Activated T-helper 1 cell treated with anti-CD3 and anti-CD28 coated beads, Interleukin-12 subunit alpha, Interleukin-12 subunit beta, Interleukin-2, Interleukin-4 antibody, amounts not matched to agents 30 ng/mL and 10 ng/mL and 1 ng/mL, durations not matched to agents 14 hours and 24 hours and 36 hours (primary cell): ENCODE measurements at regions not wholly inside any gene's neighbourhood (a gene's known extent, or its start where the extent isn't known, plus 50 kb on each side); places are given as distances from the start of the nearest gene placed in this dataset.

Experiments
- DNase-seq: peaks from one replicate; pipeline ENCODE4 v3.0.0; 2021; ENCODE audit warnings: low spot score
- H3K27ac Mint-ChIP-seq: one replicate; pipeline ENCODE4 v1.8.0; 2021; ENCODE audit warnings: mild to moderate bottlenecking, mixed read lengths
- H3K27me3 Mint-ChIP-seq: one replicate; pipeline ENCODE4 v1.8.0; 2022; ENCODE audit warnings: mild to moderate bottlenecking, moderate library complexity, mixed read lengths; ENCODE audit not compliant: insufficient read depth
- H3K36me3 Mint-ChIP-seq: one replicate; pipeline ENCODE4 v1.8.0; 2021; ENCODE audit warnings: low read depth, mixed read lengths
- H3K4me1 Mint-ChIP-seq: one replicate; pipeline ENCODE4 v1.8.0; 2021; ENCODE audit warnings: low read depth, mixed read lengths
- H3K4me3 Mint-ChIP-seq: one replicate; pipeline ENCODE4 v1.8.0; 2021; ENCODE audit warnings: mild to moderate bottlenecking, moderate library complexity, mixed read lengths
- H3K9me3 Mint-ChIP-seq: one replicate; pipeline ENCODE4 v1.8.0; 2021; ENCODE audit warnings: mixed read lengths
- intact Hi-C: fragments of 100-400 bp; cut with micrococcal nuclease; formaldehyde crosslinking; loops from one replicate; pipeline ENCODE4 v1.15.1; 2024

DNA sequence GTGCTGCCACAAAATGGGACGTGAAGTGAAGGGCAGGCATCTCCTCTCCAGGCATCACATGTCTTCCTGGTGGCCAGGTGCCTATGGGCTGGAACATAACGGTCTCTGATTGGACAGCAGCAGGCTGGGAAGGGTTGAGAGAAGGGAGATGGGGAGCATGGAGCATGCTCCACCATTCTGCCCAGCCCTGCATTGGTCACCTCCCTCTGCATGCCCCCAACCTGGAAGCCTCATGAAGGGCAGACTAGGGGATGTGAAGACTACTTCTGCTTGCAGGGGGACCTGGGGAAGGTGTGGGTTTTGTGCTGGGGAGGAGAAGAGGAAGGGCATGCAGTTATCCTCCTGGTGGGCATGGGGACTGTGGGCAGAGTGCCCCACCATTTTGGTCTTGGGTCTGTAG lies 782.2 kb downstream of the TBC1D22A start:
- Mint-ChIP-seq H3K4me3 (no peak overlapping the region), H3K4me1 (no peaks in the 10 kb centered on the region), H3K36me3 (no peaks in the 10 kb centered on the region), H3K27ac (no peak overlapping the region), H3K9me3 (no peaks in the 10 kb centered on the region), H3K27me3 (peaks cover 3% of the 10 kb centered on the region)
- no peak for DNase-seq
- intact Hi-C loops = no loop called here

DNA sequence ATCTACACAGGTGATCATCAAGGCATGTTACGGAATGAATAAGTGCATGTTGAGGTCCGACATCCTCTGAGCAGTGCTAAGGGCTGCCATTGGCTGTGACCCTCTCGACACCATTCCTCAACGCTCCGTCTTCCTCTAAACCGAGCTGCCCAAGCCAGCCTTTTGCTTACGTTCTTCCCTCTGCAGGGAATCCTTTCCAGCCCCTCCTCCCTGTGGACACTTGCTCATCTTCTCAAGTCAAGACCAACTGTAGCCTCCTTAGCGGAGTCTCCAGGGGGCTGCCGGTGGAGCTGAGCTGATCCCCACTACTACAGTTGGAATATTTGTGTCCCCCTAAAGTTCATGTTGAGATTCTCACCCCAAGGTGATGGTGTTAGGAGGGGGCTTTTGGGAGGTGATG lies 781.0 kb downstream of the TBC1D22A start:
- H3K4me3 Mint-ChIP-seq = no peak overlapping the region
- H3K36me3 Mint-ChIP-seq = no peaks in the 10 kb centered on the region
- no peaks in the 10 kb centered on the region for H3K4me1 Mint-ChIP-seq
- no peaks in the 10 kb centered on the region for H3K9me3 Mint-ChIP-seq
- no peak for DNase-seq
- intact Hi-C loops = no loop called here
- H3K27me3 Mint-ChIP-seq = peaks cover 3% of the 10 kb centered on the region
- H3K27ac Mint-ChIP-seq = no peak overlapping the region

DNA sequence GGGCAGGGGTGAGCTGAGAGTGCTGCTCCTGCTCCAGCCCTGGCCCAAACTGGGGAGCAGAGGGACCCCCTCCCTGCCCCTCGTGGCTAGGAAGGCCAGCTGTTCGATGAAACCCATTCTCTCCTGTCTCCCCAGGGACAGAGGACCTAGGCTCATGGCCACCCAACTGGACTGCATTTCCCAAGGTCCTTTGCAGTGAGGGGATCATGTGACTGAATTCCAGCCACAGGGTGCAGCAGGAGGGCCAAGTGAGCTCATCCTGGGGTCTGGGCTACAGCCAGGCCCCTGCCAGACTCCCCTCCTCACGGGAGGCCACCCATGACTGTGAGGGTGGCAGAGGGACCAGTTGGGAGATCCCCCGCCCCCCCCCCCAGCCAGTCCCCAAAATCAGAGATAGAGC lies 777.6 kb downstream of the TBC1D22A start:
- no peak for DNase-seq
- H3K9me3 Mint-ChIP-seq = no peaks in the 10 kb centered on the region
- no peaks in the 10 kb centered on the region for H3K36me3 Mint-ChIP-seq
- no peak overlapping the region for H3K27ac Mint-ChIP-seq
- intact Hi-C loops = no loop called here
- no peak overlapping the region for H3K4me3 Mint-ChIP-seq
- peaks cover 3% of the 10 kb centered on the region for H3K27me3 Mint-ChIP-seq
- H3K4me1 Mint-ChIP-seq = no peaks in the 10 kb centered on the region

DNA sequence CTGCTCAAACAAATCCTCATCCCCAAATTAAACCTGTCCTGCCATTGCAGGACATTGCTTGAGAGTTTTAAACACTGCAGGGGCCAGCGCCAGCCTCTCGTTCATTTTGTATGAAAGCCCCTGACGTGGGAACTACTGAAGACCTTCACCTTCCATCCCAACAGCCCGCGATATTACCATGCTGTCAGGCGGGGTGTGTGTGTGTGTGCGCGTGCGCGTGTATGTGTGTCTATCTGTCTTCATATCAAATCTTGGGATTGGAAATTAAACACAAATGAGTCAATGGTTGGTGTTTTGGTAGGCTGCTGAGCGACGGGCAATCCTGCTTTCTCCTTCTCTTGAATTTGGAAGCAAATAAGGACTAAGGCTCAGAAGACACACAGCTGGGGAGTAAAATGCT lies 776.9 kb downstream of the TBC1D22A start:
- no peak for DNase-seq
- no peaks in the 10 kb centered on the region for H3K36me3 Mint-ChIP-seq
- H3K27ac Mint-ChIP-seq = no peak overlapping the region
- H3K27me3 Mint-ChIP-seq = peaks cover 2% of the 10 kb centered on the region
- no peak overlapping the region for H3K4me3 Mint-ChIP-seq
- no peaks in the 10 kb centered on the region for H3K9me3 Mint-ChIP-seq
- intact Hi-C loops = no loop called here
- H3K4me1 Mint-ChIP-seq = no peaks in the 10 kb centered on the region

DNA sequence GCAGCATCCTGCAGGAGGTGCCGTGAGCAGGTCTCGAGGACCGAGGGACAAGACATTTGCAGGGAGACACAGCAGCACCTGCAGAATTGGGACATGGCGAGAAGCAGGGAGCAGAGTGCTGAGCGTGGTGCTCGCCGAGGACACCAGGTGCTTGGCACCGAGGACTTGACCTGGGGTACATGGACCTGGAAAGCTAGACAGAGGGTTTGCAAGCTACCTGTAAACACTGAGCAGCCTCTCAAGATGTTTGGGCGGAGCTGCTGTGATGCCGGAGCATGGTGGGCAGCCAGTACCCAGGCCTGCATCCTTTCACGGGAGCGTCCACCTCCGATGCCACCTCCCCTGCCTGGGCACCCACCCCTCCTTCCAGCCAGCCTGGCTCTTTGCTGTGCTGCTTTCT lies 773.2 kb downstream of the TBC1D22A start:
- intact Hi-C loops = no loop called here
- DNase-seq = no peak
- H3K27me3 Mint-ChIP-seq = peaks cover 2% of the 10 kb centered on the region
- H3K36me3 Mint-ChIP-seq = no peaks in the 10 kb centered on the region
- H3K4me3 Mint-ChIP-seq = no peak overlapping the region
- H3K27ac Mint-ChIP-seq = no peak overlapping the region
- no peaks in the 10 kb centered on the region for H3K9me3 Mint-ChIP-seq
- H3K4me1 Mint-ChIP-seq = no peaks in the 10 kb centered on the region

DNA sequence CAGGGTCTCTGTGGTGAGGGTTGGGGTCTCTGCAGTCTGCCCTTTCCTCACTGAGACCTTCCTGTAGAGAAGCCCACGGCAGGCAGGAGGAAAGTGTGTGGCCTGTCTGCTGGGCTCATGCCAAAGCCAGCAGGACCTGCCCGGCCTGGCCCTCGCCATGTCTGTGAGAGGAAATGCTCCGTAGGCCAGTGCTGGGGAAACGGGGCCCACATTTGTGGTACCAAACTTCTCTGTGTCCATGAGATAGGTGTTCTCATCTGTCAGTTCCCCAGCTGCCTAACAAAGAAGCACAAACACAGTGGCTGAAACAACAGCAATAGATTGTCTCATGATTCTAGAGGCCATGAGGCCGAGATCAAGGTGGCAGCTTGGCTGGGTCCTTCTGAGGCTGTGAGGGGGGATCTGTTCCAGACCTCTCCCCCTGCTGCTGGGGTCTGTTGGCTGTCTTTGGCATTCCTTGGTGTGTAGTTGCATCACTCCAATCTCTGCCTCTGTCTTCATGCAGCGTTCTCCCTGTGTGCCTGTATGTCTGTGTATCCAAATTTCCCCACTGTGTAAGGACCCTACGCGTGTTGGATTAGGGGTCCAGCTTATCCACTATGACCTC lies 772.5 kb downstream of the TBC1D22A start:
- Mint-ChIP-seq H3K4me1 (no peaks in the 10 kb centered on the region), H3K4me3 (no peak overlapping the region), H3K36me3 (no peaks in the 10 kb centered on the region), H3K27me3 (peaks cover 2% of the 10 kb centered on the region), H3K27ac (no peak overlapping the region), H3K9me3 (no peaks in the 10 kb centered on the region)
- DNase-seq = no peak
- intact Hi-C loops = no loop called here

DNA sequence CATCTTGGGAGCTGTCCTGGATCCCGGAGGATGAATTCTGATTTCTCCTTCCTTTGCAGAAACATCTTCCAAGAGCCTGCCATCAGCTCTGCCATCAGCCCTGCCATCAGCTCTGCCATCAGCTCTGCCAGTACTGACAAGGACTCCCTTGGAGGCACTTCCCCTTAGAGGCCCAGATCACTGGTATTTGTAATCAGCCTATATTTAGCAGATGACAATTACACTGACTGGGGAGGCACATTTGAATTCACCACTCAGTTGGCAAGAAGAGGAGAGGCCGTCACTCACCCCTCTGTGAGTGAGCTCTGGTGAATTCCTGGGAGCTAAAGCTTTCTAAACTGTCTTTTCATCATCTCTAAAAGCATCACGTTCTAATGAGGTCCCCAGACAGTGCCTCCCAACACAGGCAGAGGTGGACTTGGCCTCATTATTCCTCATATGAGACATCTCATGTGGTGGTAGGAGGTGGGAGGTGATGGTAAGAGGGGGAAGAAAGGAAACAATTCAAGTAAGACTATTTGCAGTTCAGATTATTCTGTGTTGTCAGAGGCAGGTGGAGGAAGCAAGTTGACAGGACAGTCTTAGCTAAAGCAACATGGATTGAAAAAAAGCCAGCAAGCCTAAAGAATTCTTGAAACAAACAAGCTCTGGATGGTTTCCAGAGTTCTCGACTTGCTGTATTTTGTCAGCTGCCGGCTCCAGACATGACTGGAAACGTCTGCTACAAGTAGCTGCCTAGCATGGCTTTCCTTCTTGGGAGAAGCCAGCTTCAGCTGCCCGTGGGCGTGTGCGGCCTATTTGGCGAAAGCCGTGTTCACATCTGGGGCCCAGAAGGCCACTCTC lies 771.7 kb downstream of the TBC1D22A start:
- Mint-ChIP-seq H3K9me3 (no peaks in the 10 kb centered on the region), H3K36me3 (no peaks in the 10 kb centered on the region), H3K4me3 (no peak overlapping the region), H3K27ac (no peak overlapping the region), H3K27me3 (peaks cover 2% of the 10 kb centered on the region), H3K4me1 (no peaks in the 10 kb centered on the region)
- no peak for DNase-seq
- intact Hi-C loops = loop anchor here (2.0 kb wide), 1 partner anchor 49 kb away; no protein-coding TSS in a partner anchor

DNA sequence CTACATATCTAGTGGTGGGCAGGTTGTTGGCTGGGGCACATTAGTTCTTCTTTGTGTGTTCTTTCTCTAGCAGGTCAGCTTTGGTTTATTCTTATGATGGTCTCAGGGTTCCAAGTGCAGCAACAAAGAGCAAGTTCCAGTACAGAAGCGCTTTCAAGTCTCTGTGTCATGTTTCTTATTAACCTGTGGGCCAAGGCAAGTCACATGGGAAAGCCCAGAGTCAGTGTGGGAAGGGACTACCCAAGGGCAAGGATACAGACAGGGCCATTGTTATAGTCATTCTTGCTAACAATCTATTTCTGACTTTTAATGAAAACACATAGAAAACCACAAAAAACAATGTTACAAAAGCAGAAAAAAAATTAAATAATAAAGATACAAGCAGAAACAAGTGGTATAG lies 754.6 kb downstream of the TBC1D22A start:
- no peak for DNase-seq
- H3K4me3 Mint-ChIP-seq = no peak overlapping the region
- no peaks in the 10 kb centered on the region for H3K36me3 Mint-ChIP-seq
- H3K27me3 Mint-ChIP-seq = no peaks in the 10 kb centered on the region
- no peaks in the 10 kb centered on the region for H3K9me3 Mint-ChIP-seq
- H3K4me1 Mint-ChIP-seq = no peaks in the 10 kb centered on the region
- intact Hi-C loops = no loop called here
- no peak overlapping the region for H3K27ac Mint-ChIP-seq

DNA sequence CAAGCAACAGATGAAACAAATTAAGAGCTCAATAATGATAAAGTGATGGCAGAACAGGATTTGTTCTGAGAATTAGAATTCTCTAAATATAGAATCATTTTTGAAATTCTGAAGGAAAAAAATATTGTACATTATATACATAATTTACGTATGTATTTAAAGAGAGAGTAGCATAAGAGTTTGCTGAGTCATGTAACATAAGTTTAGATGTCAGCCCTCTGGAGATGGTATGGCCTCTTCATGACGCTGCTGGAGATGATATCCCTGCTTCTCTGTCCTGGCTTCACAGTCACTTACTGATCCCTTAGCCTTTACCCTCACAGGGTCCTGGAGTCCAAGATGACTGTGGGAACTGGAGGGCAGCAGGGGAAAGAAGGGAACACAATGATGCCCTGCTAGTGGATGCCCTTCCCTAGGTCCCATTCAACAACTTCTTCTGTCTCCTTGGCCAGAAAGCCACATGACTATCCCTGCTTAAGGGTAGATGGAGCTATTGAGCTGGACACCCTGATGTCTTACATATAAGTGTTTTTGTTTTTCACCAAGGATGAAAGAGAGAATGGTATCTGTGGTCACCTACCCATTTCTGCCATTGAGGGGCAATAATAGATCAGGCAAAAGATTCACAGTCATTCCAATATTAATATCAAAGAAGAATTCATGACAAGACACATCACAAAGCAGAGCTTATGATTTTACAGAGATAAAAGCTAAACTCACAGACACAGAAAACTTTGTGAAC lies 753.1 kb downstream of the TBC1D22A start:
- no peaks in the 10 kb centered on the region for H3K27me3 Mint-ChIP-seq
- H3K36me3 Mint-ChIP-seq = no peaks in the 10 kb centered on the region
- no peak overlapping the region for H3K27ac Mint-ChIP-seq
- H3K4me1 Mint-ChIP-seq = no peaks in the 10 kb centered on the region
- intact Hi-C loops = no loop called here
- H3K9me3 Mint-ChIP-seq = no peaks in the 10 kb centered on the region
- DNase-seq = no peak
- H3K4me3 Mint-ChIP-seq = no peak overlapping the region

DNA sequence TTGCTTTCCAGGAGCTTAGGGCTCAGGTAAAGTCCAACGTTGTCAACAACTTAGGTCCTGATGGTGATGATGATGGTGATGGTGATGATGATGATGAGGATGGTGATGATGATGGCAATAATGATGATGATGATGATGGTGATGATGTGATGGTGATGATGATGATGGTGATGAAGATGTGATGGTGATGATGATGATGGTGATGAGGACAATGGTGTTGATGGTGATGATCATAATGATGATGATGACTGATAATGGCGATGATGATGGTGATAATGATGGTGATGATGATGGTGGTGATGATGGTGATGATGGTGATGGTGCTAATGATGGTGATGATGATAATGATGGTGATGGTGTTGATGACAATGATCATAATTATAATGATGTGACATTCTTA lies 750.2 kb downstream of the TBC1D22A start:
- intact Hi-C loops = no loop called here
- Mint-ChIP-seq H3K36me3 (no peaks in the 10 kb centered on the region), H3K4me1 (no peaks in the 10 kb centered on the region), H3K27ac (no peak overlapping the region), H3K4me3 (no peak overlapping the region), H3K9me3 (no peaks in the 10 kb centered on the region), H3K27me3 (peaks cover 1% of the 10 kb centered on the region)
- no peak for DNase-seq

DNA sequence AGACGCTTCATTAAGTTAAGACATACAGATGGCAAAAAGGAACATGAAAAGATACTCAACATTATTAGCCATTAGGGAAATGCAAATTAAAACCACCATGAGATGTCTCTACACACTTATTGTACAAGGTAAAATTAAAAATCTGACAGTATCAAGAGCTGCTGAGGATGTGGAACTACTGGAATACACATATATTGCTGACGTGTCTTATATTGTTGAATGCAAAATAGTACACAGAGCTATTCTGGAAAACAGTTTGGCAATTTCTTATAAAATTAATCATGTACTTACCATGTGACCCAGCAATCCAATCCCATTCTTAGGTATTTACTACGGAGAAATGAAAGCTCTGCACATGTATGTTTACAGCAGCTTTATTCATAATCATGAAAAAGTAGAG lies 742.5 kb downstream of the TBC1D22A start:
- DNase-seq = no peak
- intact Hi-C loops = no loop called here
- Mint-ChIP-seq H3K27ac (no peak overlapping the region), H3K9me3 (peaks cover 4% of the 10 kb centered on the region), H3K27me3 (peaks cover 2% of the 10 kb centered on the region), H3K4me1 (no peaks in the 10 kb centered on the region), H3K4me3 (no peak overlapping the region), H3K36me3 (no peaks in the 10 kb centered on the region)

DNA sequence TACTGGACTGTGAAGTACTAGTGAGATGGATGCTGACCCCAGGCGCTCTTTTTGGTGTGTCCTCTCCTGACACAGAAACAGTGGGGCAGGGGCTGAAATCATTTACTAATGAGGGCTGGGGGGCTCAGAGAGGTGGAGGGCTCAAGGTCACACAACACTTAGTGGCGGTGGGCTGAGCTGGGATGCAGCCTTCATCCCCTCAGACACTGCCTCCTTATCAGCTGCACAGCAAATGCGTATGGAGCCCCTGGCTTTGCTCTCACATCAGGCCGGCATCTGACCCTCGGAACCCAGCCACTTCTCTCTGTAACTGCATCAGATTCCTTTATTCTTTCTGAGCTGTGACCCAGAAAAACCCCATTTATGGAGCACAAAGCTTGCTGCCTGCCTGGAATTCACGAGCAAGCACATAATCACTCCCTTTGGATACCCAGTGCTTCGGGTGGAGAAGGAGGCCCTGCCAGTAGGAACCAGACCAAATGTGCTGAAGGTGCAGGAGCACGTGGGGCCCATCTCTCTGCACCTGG lies 736.6 kb downstream of the TBC1D22A start:
- Mint-ChIP-seq H3K27me3 (peaks cover 2% of the 10 kb centered on the region), H3K9me3 (peaks cover 20% of the 10 kb centered on the region), H3K27ac (no peak overlapping the region), H3K4me1 (peaks cover 10% of the 10 kb centered on the region), H3K36me3 (peaks cover 5% of the 10 kb centered on the region), H3K4me3 (no peak overlapping the region)
- intact Hi-C loops = no loop called here
- DNase-seq = no peak

DNA sequence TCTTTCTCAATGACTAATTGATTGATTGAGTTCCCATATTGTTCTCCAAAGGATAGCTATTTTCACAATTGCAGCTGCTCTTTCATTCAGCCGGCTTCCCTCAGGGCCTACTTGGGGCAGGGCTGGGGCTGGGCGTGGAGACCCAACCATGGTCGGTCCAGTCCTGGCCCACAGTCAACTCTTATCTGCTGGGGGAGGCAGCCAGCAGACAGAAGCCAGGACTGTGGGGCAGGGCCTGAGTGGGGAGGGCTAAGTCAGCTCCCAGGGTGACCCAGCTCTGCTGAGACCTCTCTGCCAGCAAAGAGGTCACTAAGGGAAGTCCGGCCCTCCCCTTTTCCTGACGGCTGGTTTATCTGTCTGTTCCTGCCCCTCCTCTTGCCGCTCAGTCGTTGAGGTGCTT lies 735.2 kb downstream of the TBC1D22A start:
- no peak overlapping the region for H3K4me3 Mint-ChIP-seq
- no peak for DNase-seq
- H3K27ac Mint-ChIP-seq = no peak overlapping the region
- H3K27me3 Mint-ChIP-seq = no peaks in the 10 kb centered on the region
- intact Hi-C loops = no loop called here
- H3K4me1 Mint-ChIP-seq = peaks cover 10% of the 10 kb centered on the region
- H3K9me3 Mint-ChIP-seq = peaks cover 31% of the 10 kb centered on the region
- peaks cover 5% of the 10 kb centered on the region for H3K36me3 Mint-ChIP-seq
